GM23248 (cell line): ENCODE measurements at regions not wholly inside any gene's neighbourhood (a gene's known extent, or its start where the extent isn't known, plus 50 kb on each side); places are given as distances from the start of the nearest gene placed in this dataset.

Source experiments
- DNase-seq: peaks from one replicate; pipeline ENCODE4 v3.0.0-alpha.2; 2015
- H2AFZ ChIP-seq: fragments of 200-600 bp; sonication (generic); 2 replicates; pipeline ENCODE4 v1.6.1; 2016; ENCODE audit warnings: antibody characterized with exemption
- H3F3A ChIP-seq: fragments of 200-600 bp; sonication (generic); 2 replicates; pipeline ENCODE4 v1.6.1; 2016; ENCODE audit warnings: mild to moderate bottlenecking, antibody characterized with exemption, mixed run types; ENCODE audit not compliant: insufficient read depth
- H3K27ac ChIP-seq: fragments of 200-600 bp; sonication (generic); 2 replicates; pipeline ENCODE4 v1.5.1; 2016; ENCODE audit warnings: mild to moderate bottlenecking
- H3K27me3 ChIP-seq: fragments of 200-600 bp; sonication (generic); replicated peaks from 2 replicates; pipeline ENCODE4 v1.6.1; 2016; ENCODE audit warnings: mild to moderate bottlenecking; ENCODE audit not compliant: insufficient read depth
- H3K36me3 ChIP-seq: fragments of 200-600 bp; sonication (generic); 2 replicates; pipeline ENCODE4 v1.6.1; 2016; ENCODE audit warnings: low read depth, mild to moderate bottlenecking
- H3K4me1 ChIP-seq: fragments of 200-600 bp; sonication (generic); 2 replicates; pipeline ENCODE4 v1.6.1; 2016; ENCODE audit warnings: mild to moderate bottlenecking; ENCODE audit not compliant: insufficient read depth
- H3K4me2 ChIP-seq: fragments of 200-600 bp; sonication (generic); one replicate; pipeline ENCODE4 v1.6.1; 2016; ENCODE audit warnings: mild to moderate bottlenecking; ENCODE audit not compliant: unreplicated experiment
- H3K4me3 ChIP-seq: fragments of 200-600 bp; sonication (generic); 2 replicates; pipeline ENCODE4 v1.5.1; 2016; ENCODE audit warnings: mild to moderate bottlenecking
- H3K79me2 ChIP-seq: fragments of 200-600 bp; sonication (generic); 2 replicates; pipeline ENCODE4 v1.6.1; 2016; ENCODE audit warnings: mild to moderate bottlenecking; ENCODE audit not compliant: insufficient read depth
- H3K9ac ChIP-seq: fragments of 200-600 bp; sonication (generic); 2 replicates; pipeline ENCODE4 v1.6.1; 2016; ENCODE audit warnings: mild to moderate bottlenecking
- H3K9me2 ChIP-seq: fragments of 200-600 bp; sonication (generic); 2 replicates; pipeline ENCODE4 v1.6.1; 2016; ENCODE audit warnings: mixed run types, mild to moderate bottlenecking, moderate library complexity; ENCODE audit not compliant: insufficient read depth
- H3K9me3 ChIP-seq: fragments of 200-600 bp; sonication (generic); one replicate; pipeline ENCODE4 v1.6.1; 2017; ENCODE audit warnings: low read depth
- H4K20me1 ChIP-seq: fragments of 200-600 bp; sonication (generic); 2 replicates; pipeline ENCODE4 v1.6.0; 2016; ENCODE audit not compliant: insufficient read depth
- EZH2 ChIP-seq: fragments of 200-600 bp; sonication (generic); IDR thresholded peaks from 2 replicates; pipeline ENCODE4 v1.6.1; 2018; ENCODE audit warnings: antibody characterized with exemption, mild to moderate bottlenecking; ENCODE audit not compliant: insufficient read depth, poor library complexity, severe bottlenecking
- EZH2phosphoT487 ChIP-seq: fragments of 200-600 bp; sonication (generic); IDR thresholded peaks from 2 replicates; pipeline ENCODE4 v1.6.1; 2018; ENCODE audit warnings: antibody characterized with exemption, moderate library complexity, mild to moderate bottlenecking, low read depth; ENCODE audit not compliant: insufficient read depth
- WGBS, 2 experiments: methylation state at CpG; one replicate each; pipeline ENCODE4 v1.1.6; 2015 to 2017; ENCODE audit warnings: low lambda C conversion rate in 2 of 2, low coverage in 1 of 2; ENCODE audit errors: missing lambda C conversion rate in 2 of 2; 5-methylcytosine and 5-hydroxymethylcytosine counted together
- in situ Hi-C: fragments of 300-500 bp; cut with MboI; formaldehyde crosslinking; loops from 2 replicates; pipeline ENCODE4 v1.15.0; 2020

DNA sequence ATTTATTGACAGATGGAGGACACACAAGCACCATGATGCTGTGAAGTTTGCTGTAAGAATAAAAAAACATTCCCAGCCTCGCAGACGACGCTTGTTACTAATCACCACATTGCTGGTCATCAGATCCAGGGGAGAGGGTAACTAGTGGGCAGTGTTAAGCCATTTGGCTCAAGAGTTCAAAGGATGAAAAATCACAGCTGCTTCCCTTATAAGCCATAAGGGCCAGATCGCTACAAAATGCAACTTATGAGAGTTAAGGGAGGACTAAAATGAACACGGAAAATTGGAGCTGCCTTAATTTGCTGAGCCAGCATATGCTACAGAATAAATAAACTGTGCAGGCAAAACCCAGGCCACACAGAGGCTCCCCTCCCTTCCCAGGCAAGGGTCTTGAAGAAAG lies 522.6 kb downstream of the TDRD15 start:
- in situ Hi-C loops: no loop called here
- TF ChIP-seq EZH2 (no peak), EZH2phosphoT487 (no peak)
- H3K36me3 ChIP-seq: no peaks in the 10 kb centered on the region
- no peaks in the 10 kb centered on the region for H3K79me2 ChIP-seq
- DNase-seq: no peak
- H3F3A ChIP-seq: no peaks in the 10 kb centered on the region
- no peak overlapping the region for H3K27ac ChIP-seq
- no peaks in the 10 kb centered on the region for H3K27me3 ChIP-seq
- no peak overlapping the region for H3K4me2 ChIP-seq
- 27 to 31% methylated on average over 5 of the region's 5 CpGs for WGBS, 2 experiments
- no peaks in the 10 kb centered on the region for H3K9me2 ChIP-seq
- H3K4me1 ChIP-seq: no peaks in the 10 kb centered on the region
- no peaks in the 10 kb centered on the region for H4K20me1 ChIP-seq
- no peak overlapping the region for H2AFZ ChIP-seq
- H3K9me3 ChIP-seq: no peaks in the 10 kb centered on the region
- H3K4me3 ChIP-seq: no peak overlapping the region
- no peak overlapping the region for H3K9ac ChIP-seq

DNA sequence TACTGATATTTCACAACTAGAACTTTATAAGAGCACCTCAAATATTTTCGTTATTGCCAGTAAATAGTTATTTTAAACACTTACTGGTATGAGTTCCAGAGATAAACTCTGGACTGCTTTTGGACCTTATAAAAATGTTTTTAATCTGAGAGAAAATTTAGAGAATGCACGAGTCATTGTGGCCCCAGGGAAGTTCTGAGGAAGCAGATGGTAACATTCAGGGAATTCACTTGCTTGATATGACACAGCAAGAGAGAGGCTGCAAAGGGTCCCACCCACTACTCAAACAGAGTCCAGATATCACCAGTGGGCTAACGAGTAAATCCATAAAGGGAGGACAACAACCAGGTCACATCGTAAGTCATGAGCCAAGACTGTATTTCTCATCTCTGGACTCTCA lies 526.8 kb downstream of the TDRD15 start:
- no peak overlapping the region for H3K9ac ChIP-seq
- no peaks in the 10 kb centered on the region for H3K27me3 ChIP-seq
- H3K9me3 ChIP-seq: no peaks in the 10 kb centered on the region
- H4K20me1 ChIP-seq: no peaks in the 10 kb centered on the region
- TF ChIP-seq EZH2 (no peak), EZH2phosphoT487 (no peak)
- no peaks in the 10 kb centered on the region for H3K9me2 ChIP-seq
- H2AFZ ChIP-seq: no peak overlapping the region
- no peaks in the 10 kb centered on the region for H3F3A ChIP-seq
- no peaks in the 10 kb centered on the region for H3K36me3 ChIP-seq
- no peak overlapping the region for H3K27ac ChIP-seq
- WGBS, 2 experiments: 17 to 18% methylated on average over 4 of the region's 4 CpGs
- no peaks in the 10 kb centered on the region for H3K4me1 ChIP-seq
- no peaks in the 10 kb centered on the region for H3K79me2 ChIP-seq
- in situ Hi-C loops: no loop called here
- no peak overlapping the region for H3K4me2 ChIP-seq
- no peak for DNase-seq
- no peak overlapping the region for H3K4me3 ChIP-seq

DNA sequence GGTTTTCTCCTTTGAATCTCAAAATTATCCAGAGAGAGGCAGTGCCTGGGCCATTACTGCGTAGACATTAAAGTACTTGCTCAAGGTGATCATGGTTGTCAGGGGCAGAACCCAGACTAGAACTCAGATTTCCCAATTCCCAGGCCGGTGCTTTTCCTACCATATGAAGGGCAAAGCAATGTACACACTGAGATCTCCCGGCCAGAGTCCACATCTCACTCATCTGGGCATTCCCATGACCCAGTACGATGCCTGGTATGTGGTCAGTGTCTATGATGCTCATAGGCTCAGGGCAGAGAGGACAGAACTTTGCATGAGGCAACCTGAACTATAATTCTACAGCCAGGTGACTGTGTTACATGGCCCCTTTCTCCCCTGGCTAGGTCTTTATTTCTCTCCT lies 531.4 kb downstream of the TDRD15 start:
- Histone ChIP-seq H3K27me3 (no peaks in the 10 kb centered on the region), H3K9me3 (no peaks in the 10 kb centered on the region), H3K4me3 (no peak overlapping the region), H3K4me1 (no peaks in the 10 kb centered on the region), H4K20me1 (no peaks in the 10 kb centered on the region), H3K36me3 (no peaks in the 10 kb centered on the region), H3F3A (no peaks in the 10 kb centered on the region), H3K9ac (no peak overlapping the region), H3K4me2 (no peak overlapping the region), H3K27ac (no peak overlapping the region), H3K79me2 (no peaks in the 10 kb centered on the region), H3K9me2 (no peaks in the 10 kb centered on the region), H2AFZ (no peak overlapping the region)
- TF ChIP-seq EZH2 (no peak), EZH2phosphoT487 (no peak)
- 16 to 18% methylated on average over 4 of the region's 4 CpGs for WGBS, 2 experiments
- no peak for DNase-seq
- in situ Hi-C loops: no loop called here

DNA sequence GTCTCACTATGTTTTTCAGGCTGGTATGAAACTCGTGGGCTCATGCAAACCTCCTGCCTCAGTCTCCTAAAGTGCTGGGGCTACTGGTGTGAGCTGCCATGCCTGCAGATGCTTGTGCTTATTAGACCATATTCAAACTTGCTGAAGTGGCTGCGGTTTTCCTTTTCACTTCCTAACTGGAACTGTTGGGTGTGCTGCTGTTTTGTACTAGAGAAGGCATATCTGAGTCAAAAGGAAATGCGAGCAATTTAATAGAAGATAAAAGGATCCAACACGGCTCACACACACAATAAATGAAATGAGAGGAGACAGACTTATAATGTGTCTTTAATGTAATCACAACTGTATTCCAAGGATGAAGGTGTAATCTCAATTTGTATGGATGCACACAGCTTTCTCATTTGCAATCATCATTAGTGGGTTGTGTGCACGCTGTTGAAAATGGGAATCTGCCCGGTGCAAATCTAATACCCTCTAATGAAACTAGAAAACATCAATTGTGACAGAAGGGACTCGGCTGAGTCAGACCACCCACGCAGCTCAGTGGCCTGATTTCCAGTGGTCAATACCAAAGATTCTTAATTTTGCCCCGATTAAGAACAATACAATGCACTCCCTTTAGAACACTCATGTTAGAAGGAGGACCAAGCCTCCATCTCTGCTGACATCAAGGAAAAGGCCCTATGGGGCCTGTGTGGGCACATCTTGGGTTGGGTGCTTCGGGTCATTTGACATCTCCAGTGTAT lies 532.7 kb downstream of the TDRD15 start:
- Histone ChIP-seq H3K27ac (no peak overlapping the region), H3F3A (no peaks in the 10 kb centered on the region), H3K9ac (no peak overlapping the region), H2AFZ (no peak overlapping the region), H3K9me3 (no peaks in the 10 kb centered on the region), H3K36me3 (no peaks in the 10 kb centered on the region), H3K79me2 (no peaks in the 10 kb centered on the region), H3K4me1 (no peaks in the 10 kb centered on the region), H4K20me1 (no peaks in the 10 kb centered on the region), H3K9me2 (no peaks in the 10 kb centered on the region), H3K4me3 (no peak overlapping the region), H3K4me2 (no peak overlapping the region), H3K27me3 (no peaks in the 10 kb centered on the region)
- TF ChIP-seq EZH2phosphoT487 (no peak), EZH2 (no peak)
- in situ Hi-C loops: no loop called here
- no peak for DNase-seq
- 28 to 29% methylated on average over 10 of the region's 10 CpGs for WGBS, 2 experiments

DNA sequence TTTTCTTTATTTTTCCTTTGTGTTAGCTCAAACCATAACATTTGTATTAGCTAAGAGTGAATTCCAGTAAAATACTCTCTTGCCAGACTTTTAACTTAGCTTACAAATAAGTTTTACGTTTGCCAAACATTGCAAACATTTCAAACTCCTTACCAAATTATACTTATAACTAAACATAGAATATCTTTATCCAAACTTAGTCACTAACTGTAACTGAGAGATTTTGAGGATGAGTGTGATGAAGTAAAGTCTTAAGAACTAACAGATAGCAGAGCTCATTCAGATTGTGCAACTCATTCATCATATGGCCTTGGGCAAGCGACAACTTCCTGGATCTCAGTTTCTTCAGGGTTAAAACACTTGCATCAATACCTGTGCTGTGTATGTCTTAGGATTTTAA lies 533.7 kb downstream of the TDRD15 start:
- no peak overlapping the region for H3K27ac ChIP-seq
- DNase-seq: no peak
- no peak for TF ChIP-seq EZH2
- TF ChIP-seq EZH2phosphoT487: no peak
- H3K4me3 ChIP-seq: no peak overlapping the region
- no peaks in the 10 kb centered on the region for H3F3A ChIP-seq
- WGBS, 2 experiments: 16 to 29% methylated on average over 2 of the region's 2 CpGs
- H3K4me2 ChIP-seq: no peak overlapping the region
- H3K36me3 ChIP-seq: no peaks in the 10 kb centered on the region
- H3K9ac ChIP-seq: no peak overlapping the region
- no peaks in the 10 kb centered on the region for H4K20me1 ChIP-seq
- H3K27me3 ChIP-seq: no peaks in the 10 kb centered on the region
- no peaks in the 10 kb centered on the region for H3K4me1 ChIP-seq
- H3K79me2 ChIP-seq: no peaks in the 10 kb centered on the region
- H3K9me2 ChIP-seq: no peaks in the 10 kb centered on the region
- no peaks in the 10 kb centered on the region for H3K9me3 ChIP-seq
- no peak overlapping the region for H2AFZ ChIP-seq
- in situ Hi-C loops: no loop called here
